ENCODE measurements at regions not wholly inside any gene's neighbourhood (a gene's known extent, or its start where the extent isn't known, plus 50 kb on each side); places are given as distances from the start of the nearest gene placed in this dataset.

GRCh38 chr3:24810881-24811280, 316.2 kb upstream of the THRB start:
- in situ Hi-C loops (cut with MboI; ENCODE audit: low sequenced_read_pairs) (no loop called here), dilution Hi-C loops (cut with HindIII; ENCODE audit: low sequenced_read_pairs, unreplicated experiment) (no loop called here), intact Hi-C loops (cut with micrococcal nuclease) (no loop called here)
- WGBS, 2 experiments (ENCODE audit: extremely low coverage in 2 of 2, insufficient read length in 1 of 2) = 13% methylated on average over 4 of the region's 5 CpGs; no CpG with 5 or more reads in 1 of the 2 experiments
- no peak overlapping the region for H3K27ac ChIP-seq (ENCODE audit: insufficient read depth, low read length)
- H3K79me1 ChIP-seq (ENCODE audit: low read depth in 1 of 2, low read length in 2 of 2) = no peaks in the 10 kb centered on the region
- no peaks in the 10 kb centered on the region for H3K4me1 ChIP-seq (ENCODE audit: control insufficient read depth, insufficient read depth, low read length)
- H2BK15ac ChIP-seq (ENCODE audit: low read depth, low read length) = no peak overlapping the region
- ATAC-seq (ENCODE audit: low read depth) (no peak), DNase-seq (no peak)
- H3K23ac ChIP-seq (ENCODE audit: low read depth, low read length) = no peak overlapping the region
- no peak overlapping the region for H2BK120ac ChIP-seq (ENCODE audit: low read depth, low read length)
- H2AK9ac ChIP-seq (replicated peaks; ENCODE audit: low read depth, low read length, poor library complexity) = no peak overlapping the region
- no peak overlapping the region for H3K4me3 ChIP-seq (ENCODE audit: insufficient read depth, low read depth, low read length)
- H4K91ac ChIP-seq (ENCODE audit: insufficient read depth, low read depth, low read length) = no peak overlapping the region
- no peaks in the 10 kb centered on the region for H3K9me1 ChIP-seq (ENCODE audit: insufficient read depth, low read length)
- H3K14ac ChIP-seq (replicated peaks; ENCODE audit: low read depth, low read length) = no peak overlapping the region
- H2AK5ac ChIP-seq (ENCODE audit: low read depth, low read length) = no peak overlapping the region
- H2BK20ac ChIP-seq (ENCODE audit: low read depth, low read length) = no peak overlapping the region
- H2BK5ac ChIP-seq (ENCODE audit: low read depth, low read length, poor library complexity, severe bottlenecking) = no peak overlapping the region
- no peak overlapping the region for H3K4ac ChIP-seq (ENCODE audit: low read depth, low read length)
- POLR2A ChIA-PET (ENCODE audit: unreplicated experiment) = no interaction called here
- TF ChIP-seq NFE2L2 (IDR thresholded peaks at IDR 0.05; ENCODE audit: low read depth, low read length) = no peak
- no peak for TF ChIP-seq RCOR1 (IDR thresholded peaks at IDR 0.05; ENCODE audit: insufficient replicate concordance, low read length)
- TF ChIP-seq RFX5 (IDR thresholded peaks at IDR 0.05; ENCODE audit: low read depth, low read length) = no peak
- no peak for TF ChIP-seq MAZ (IDR thresholded peaks at IDR 0.05; ENCODE audit: borderline replicate concordance, low read depth, low read length)
- TF ChIP-seq FOS (IDR thresholded peaks at IDR 0.05; ENCODE audit: low read depth, low read length) = no peak
- TF ChIP-seq, protein P1, sequence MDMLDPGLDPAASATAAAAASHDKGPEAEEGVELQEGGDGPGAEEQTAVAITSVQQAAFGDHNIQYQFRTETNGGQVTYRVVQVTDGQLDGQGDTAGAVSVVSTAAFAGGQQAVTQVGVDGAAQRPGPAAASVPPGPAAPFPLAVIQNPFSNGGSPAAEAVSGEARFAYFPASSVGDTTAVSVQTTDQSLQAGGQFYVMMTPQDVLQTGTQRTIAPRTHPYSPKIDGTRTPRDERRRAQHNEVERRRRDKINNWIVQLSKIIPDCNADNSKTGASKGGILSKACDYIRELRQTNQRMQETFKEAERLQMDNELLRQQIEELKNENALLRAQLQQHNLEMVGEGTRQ (IDR thresholded peaks at IDR 0.05; ENCODE audit: low read depth, low read length) = no peak
- TF ChIP-seq CHD1 (IDR thresholded peaks at IDR 0.05; ENCODE audit: low read depth, low read length) = no peak
- no peak for TF ChIP-seq CEBPB (IDR thresholded peaks at IDR 0.05; ENCODE audit: low read depth, low read length)
- TF ChIP-seq, protein P2, sequence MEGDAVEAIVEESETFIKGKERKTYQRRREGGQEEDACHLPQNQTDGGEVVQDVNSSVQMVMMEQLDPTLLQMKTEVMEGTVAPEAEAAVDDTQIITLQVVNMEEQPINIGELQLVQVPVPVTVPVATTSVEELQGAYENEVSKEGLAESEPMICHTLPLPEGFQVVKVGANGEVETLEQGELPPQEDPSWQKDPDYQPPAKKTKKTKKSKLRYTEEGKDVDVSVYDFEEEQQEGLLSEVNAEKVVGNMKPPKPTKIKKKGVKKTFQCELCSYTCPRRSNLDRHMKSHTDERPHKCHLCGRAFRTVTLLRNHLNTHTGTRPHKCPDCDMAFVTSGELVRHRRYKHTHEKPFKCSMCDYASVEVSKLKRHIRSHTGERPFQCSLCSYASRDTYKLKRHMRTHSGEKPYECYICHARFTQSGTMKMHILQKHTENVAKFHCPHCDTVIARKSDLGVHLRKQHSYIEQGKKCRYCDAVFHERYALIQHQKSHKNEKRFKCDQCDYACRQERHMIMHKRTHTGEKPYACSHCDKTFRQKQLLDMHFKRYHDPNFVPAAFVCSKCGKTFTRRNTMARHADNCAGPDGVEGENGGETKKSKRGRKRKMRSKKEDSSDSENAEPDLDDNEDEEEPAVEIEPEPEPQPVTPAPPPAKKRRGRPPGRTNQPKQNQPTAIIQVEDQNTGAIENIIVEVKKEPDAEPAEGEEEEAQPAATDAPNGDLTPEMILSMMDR (conservative IDR thresholded peaks at IDR 0.05; ENCODE audit: low read depth, low read length) = no peak
- no peak for TF ChIP-seq MAFK (IDR thresholded peaks at IDR 0.05; ENCODE audit: low read depth, low read length)
- TF ChIP-seq SMC3 (IDR thresholded peaks at IDR 0.05; ENCODE audit: low read depth, low read length) = no peak
- H3K27me3 ChIP-seq (ENCODE audit: control insufficient read depth, insufficient read depth, low read length) = no peaks in the 10 kb centered on the region
- no peak overlapping the region for H3K18ac ChIP-seq (ENCODE audit: low read depth, low read length)
- H4K8ac ChIP-seq (ENCODE audit: low read depth in 2 of 2, low read length in 2 of 2) = no peak overlapping the region
- CTCF ChIA-PET = no interaction called here
- no peak overlapping the region for H3K56ac ChIP-seq (ENCODE audit: extremely low read depth, insufficient read depth, low read length)
- H3K4me2 ChIP-seq (ENCODE audit: low read depth, low read length) = no peak overlapping the region
- H3K9me3 ChIP-seq (ENCODE audit: control insufficient read depth, insufficient read depth, low read length) = no peaks in the 10 kb centered on the region
- no peaks in the 10 kb centered on the region for H3K36me3 ChIP-seq (ENCODE audit: control insufficient read depth, insufficient read depth, low read length)
- no peak overlapping the region for H3K9ac ChIP-seq (ENCODE audit: low read depth, low read length)
- BruUV-seq (replicated peaks) = no TSS peak
- no peak overlapping the region for H2AFZ ChIP-seq (replicated peaks; ENCODE audit: low read length, poor library complexity)
- no peak overlapping the region for H4K5ac ChIP-seq (ENCODE audit: low read depth, low read length)
- no peaks in the 10 kb centered on the region for H4K20me1 ChIP-seq (ENCODE audit: insufficient read depth, low read length)
